HEK293 (cell line): ENCODE measurements at regions not wholly inside any gene's neighbourhood (a gene's known extent, or its start where the extent isn't known, plus 50 kb on each side); places are given as distances from the start of the nearest gene placed in this dataset.

ENCODE experiments used
- ZNF24 ChIP-seq: fragments of 450-650 bp; formaldehyde crosslinking; IDR thresholded peaks from 2 replicates; pipeline ENCODE4 v1.5.1; 2016; ENCODE audit warnings: missing biosample characterization, missing genetic modification characterization
- ZNF274 ChIP-seq, 2 experiments: fragments of 200-500 bp in 1 of 2; fragments of 450-650 bp in 1 of 2; sonication (Bioruptor generic) in 1 of 2; formaldehyde crosslinking in 1 of 2; IDR thresholded peaks; 2 replicates each; pipeline versions ENCODE4 v1.5.1 to v1.6.1; 2014 to 2016; ENCODE audit warnings: borderline replicate concordance in 1 of 2, inconsistent platforms in 1 of 2, low read length in 1 of 2, missing biosample characterization in 1 of 2, missing genetic modification characterization in 1 of 2
- ZNF416 ChIP-seq: fragments of 450-650 bp; formaldehyde crosslinking; IDR thresholded peaks from 2 replicates; pipeline ENCODE4 v1.5.1; 2016; ENCODE audit warnings: missing biosample characterization, missing genetic modification characterization

DNA sequence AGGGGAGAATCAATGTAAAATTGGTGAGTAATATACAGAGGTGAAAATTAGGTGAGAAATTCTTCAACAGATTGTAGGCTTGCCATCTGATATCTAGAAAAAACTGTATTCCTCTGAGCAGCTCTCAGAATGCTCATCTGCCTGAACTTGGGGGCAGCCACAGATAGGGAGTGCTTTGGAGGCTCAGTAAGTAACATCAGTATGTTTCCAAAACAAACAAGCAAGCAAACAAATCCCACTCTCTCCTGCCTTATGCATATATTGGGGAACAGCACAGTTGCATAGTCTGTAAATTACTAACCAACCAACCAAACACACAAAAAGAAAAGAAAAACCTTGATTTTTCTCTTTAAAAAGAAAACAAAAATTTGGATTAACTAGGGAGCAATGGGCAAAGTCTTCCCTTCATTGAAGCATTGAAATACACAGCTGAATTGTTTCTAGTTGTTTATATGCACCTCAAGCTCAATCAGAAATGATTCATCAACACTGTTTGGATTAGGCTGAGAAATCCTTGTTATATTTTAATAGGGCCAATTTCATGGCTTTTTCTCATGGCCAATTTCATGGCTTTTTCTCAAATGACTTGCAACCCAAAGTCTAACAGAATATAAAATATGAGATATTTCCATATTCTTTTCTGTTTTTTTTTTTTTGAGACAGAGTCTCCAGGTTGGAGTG is 50.1 kb upstream of the DEK start:
- TF ChIP-seq ZNF24 (no peak), ZNF274 (IDR thresholded peaks at IDR 0.05; ENCODE audit: low read length) (no peak), ZNF274 (tag by site-specific recombination; IDR thresholded peaks at IDR 0.05; ENCODE audit: borderline replicate concordance) (no peak), ZNF416 (tag by site-specific recombination) (no peak)
